G401.6 (cell line): ENCODE measurements at regions not wholly inside any gene's neighbourhood (a gene's known extent, or its start where the extent isn't known, plus 50 kb on each side); places are given as distances from the start of the nearest gene placed in this dataset.

Source experiments
- FAIRE-seq: peaks from 2 replicates; lab custom pipeline; 2012; peaks lifted over from hg19 to GRCh38; lab: Jason Lieb, UNC

GRCh38 chr2:82301506-82301905 lies 1997.0 kb upstream of the LRRTM1 start:
- no peak for FAIRE-seq

DNA sequence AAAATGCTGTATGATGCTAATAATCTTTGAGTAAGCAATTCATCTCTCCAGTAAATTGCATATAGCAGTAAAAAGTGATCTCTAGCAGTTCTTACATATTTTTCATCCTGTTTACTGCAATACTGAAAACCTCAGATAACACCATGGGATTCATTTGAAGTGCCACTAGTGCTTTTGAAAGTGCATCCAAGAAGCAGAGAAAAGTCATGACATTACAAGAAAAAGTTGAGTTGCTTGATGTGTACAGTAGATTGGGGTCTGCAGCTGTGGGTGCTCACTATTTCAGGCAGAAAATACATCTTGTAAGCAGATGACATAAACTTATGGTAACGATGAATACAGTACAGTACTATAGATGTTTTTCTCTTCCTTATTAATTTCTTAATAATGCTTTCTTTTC lies 1984.9 kb upstream of the LRRTM1 start:
- no peak for FAIRE-seq

- FAIRE-seq, result no peak
These were observed 1978.5 kb upstream of the LRRTM1 start for GRCh38 chr2:82283075-82283474.

DNA sequence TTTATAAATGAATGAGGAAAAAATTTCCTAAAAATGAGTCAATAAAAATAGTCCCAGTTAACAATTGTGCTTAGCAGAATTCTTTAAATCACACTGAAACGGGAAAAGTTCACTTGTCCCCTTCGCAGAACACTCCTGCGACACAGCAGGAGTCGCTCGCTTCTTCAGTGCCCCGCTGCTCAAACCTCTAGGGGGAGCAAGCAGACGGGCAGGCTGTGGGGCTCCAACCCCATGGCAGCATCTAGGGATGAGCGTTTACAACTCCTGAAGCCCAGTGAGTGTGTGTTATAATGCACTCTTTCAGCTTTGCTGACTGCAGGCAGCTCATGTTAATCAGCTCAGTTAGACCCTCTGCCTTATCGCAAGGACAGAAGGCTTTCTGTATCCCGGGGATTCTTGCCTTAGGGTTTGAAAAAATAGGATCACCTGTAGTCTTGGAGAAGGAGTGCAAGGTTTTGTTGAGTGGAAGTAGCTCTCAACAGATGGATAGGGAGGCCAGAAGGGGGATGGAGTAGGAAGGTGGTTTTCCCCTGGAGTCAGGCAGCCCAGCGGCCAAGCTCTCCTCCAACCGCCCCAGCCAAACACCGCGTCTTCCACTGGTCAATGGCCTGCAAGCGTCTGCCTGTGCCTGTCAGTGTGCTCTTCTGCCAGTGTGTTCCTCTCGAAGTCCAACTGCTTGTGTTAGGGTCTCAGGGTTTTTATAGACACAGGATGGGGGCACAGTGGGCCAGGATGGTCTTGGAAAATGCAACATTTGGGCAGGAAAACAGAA lies 1977.7 kb upstream of the LRRTM1 start:
- FAIRE-seq, result no peak

- no peak for FAIRE-seq
These were observed 1974.8 kb upstream of the LRRTM1 start for GRCh38 chr2:82279367-82279766.

GRCh38 chr2:82278416-82278815 lies 1973.9 kb upstream of the LRRTM1 start:
- FAIRE-seq, result no peak

DNA sequence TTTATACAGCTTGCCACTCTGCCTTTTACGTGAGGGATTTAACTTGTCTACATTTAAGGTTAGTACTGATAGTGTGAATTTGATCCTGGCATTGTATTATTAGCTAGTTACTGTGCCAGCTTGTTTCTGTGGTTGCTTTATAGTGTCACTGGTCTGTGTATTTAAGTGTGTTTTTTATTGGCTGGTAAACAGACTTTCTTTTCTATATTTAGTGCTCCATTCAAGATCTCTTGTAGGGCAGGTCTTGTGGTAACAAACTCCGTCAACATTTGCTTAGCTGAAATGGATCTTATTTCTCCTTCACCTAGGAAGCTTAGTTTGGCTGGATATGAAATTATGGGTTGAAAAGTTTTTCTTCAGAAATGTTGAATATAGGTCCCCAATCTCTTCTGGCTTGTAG lies 1971.0 kb upstream of the LRRTM1 start:
- FAIRE-seq, result no peak

DNA sequence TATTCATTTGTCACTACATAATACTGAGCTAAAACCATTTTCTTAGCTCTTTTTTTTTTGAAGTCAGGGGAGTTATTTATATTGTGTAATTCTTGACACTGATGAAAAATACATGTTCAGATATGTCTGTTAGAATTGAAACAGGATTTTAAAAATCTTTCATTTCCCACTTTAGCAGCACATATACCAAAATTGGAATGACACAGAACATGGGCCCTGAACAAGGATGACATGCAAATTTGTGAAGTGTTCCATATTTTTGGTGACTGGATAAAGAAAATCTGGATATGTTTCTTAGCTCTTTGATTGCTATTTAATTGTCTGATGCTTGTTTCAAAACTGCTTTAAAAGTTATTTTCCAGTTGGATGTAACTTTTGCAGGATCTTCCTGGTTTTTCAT lies 1963.9 kb upstream of the LRRTM1 start:
- no peak for FAIRE-seq

DNA sequence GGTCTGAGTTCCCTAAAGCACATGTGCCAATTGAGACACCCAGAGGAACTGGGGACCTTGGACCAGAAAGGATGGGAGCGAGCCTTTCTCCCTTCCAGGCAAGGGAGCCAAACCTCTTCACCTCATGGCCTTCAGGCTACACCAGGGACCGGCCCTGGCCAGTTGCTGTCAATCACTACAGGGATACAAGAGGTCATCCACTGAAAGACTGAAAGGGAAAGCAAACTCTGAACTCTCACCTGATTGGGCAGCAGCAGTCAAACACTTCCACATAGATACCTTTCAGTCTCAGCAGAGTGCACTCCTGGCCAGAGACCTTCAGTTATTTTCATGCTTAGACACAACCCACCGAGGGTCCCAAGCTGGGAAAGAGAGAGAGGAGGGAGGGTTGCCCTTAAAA lies 1956.0 kb upstream of the LRRTM1 start:
- FAIRE-seq, result no peak

DNA sequence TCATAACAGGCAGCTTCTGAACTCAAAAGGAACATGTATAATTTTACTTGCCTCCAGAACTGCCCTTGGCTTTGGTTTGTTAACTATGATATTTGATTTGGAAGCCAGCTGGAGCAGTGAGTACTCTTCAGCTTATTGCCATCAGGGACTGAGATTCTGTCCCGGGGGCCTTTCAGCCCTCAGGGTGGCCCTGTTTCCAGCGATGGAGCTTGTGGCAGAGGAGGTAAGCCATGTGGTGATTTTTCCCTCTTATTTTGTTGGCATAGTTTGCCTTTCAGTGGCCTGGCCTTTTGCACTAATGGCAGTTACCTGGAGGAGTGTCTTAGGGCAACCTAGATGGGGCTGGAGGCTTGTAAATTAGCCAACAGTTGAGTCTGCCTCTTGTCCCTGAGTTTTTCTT lies 1955.0 kb upstream of the LRRTM1 start:
- FAIRE-seq, result no peak

- no peak for FAIRE-seq
These were observed 1953.4 kb upstream of the LRRTM1 start for GRCh38 chr2:82257796-82258555.

DNA sequence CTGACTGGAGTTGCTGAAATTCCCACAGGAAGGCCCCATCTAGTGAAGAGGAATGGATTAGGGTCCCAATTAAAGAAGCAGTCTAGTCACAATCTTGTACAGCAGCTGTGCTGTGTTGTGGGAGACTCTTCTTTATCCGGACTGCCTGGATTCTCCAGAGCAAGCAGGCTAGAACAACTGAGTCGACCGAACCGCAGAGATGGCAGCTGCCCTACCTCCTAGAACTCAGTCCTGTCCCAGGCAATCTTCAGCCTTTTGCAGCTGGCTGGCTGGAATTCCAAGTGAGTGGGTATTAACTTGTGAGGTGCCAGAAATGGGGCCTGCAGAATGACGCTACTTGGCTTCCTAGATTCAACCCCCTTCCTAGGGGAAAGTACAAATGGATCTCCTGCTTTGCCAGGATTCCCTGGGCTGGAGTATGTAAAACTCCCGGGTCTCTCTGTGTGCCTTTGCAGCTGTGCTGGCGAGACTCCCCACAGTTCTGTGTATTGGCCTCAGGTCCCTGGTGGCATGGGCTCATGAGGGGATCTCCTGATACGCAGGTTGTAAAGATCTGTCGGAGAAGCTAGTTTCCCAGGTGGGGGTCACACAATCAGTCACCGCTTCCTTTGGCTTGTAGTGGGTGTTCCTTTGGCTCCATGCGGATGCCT lies 1952.6 kb upstream of the LRRTM1 start:
- no peak for FAIRE-seq

DNA sequence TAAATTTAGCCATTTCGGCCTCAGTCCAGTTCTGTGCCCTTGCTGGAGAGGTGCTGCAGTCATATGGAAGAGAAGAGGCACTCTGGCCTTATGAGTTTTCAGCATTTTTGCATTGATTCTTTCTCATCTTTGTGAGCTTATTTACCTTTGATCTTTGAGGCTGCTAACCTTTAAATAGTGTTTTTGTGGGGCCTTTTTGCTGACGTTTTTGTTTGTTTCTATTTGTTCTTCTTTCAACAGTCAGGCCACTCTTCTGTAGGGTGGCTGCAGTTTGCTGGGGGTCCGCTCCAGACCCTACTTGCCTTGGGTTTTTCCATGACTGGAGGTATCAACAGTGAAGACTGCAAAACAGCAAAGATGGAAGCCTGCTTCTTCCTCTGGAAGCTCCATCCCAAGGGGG lies 1951.7 kb upstream of the LRRTM1 start:
- no peak for FAIRE-seq

DNA sequence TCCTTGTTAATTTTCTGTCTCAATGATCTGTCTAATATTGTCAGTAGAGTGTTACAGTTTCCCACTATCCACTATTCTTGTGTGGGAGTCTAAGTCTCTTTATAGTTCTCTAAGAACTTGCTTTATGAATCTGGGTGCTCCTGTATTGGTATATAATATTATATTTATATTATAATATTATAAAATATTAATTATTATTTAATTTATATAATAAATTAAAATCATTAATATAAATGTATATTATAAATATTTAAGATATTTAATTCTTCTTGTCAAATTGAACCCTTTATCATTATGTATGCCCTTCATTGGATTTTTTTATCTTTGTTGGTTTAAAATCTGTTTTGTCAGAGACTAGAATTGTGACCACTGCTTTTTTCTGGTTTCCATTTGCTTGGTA lies 1950.2 kb upstream of the LRRTM1 start:
- peak; percentile 61 for FAIRE-seq

- FAIRE-seq, result no peak
These were observed 1941.7 kb upstream of the LRRTM1 start for GRCh38 chr2:82246220-82246775.

DNA sequence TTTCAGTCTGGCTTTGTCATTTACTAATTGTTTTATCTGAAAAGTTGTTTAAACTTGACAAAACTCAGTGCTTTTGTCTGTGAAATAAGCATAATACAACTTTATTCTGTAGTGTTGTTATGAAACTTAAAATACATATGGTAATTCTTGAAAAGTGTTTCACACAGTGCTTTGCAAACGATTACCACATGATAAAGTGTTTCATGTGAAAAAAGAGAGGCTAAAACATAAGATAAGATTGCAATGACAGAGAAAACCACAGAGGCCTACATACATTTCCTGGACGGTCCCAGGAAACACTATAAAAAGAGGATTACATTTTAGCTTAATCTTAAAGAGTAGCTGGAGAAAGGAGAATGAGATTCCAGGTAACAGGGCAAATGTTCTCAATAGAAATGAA lies 1934.6 kb upstream of the LRRTM1 start:
- no peak for FAIRE-seq

DNA sequence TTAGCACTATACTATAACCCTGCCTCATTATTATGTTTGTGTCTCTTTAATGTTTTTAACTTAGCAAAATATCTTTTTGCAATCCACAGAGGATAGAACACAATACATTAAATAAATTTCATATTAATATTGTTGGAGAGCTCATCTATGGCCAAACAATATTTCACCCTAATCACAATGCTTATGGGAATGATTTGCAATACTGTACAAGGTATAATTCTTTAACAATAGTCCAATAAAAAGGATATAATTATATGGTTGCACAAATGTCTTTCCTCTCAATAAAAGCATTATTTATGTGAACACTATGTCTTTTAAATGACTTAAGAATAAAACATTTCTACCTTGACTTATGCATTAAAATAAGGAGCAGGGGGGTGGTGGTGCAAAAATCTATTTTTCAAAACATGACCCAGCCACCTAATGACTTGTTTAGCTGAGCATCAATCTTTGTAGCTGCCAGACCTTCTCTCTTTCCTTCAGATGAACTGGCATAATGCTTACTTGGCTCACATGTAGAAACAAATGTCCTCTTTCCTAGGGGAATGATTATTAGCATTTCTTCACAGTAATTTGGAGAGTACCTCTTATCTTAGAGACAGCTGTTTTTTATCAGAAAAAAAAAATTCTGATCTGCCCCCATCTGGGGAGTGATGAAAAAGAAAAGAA lies 1933.6 kb upstream of the LRRTM1 start:
- no peak for FAIRE-seq

- FAIRE-seq, result no peak
These were observed 1929.8 kb upstream of the LRRTM1 start for GRCh38 chr2:82234283-82234874.

DNA sequence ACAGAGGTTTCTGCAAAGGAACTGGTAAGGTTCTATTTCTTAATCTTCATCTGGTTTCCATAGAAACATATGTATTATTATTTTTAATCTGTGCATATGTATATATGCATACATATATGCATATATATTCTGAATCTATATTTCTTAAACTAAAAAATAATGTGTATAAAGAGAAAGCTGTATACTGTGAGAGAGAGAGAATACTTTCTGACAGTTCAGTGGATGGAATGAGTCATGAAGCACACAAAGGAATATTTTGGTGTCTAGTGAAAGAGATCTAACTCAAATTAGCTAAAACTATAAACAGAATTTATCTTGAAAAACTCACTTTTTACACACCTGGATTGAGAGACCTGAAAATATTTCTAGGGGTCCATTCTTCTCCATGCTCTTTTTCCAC lies 1929.3 kb upstream of the LRRTM1 start:
- FAIRE-seq, result no peak

DNA sequence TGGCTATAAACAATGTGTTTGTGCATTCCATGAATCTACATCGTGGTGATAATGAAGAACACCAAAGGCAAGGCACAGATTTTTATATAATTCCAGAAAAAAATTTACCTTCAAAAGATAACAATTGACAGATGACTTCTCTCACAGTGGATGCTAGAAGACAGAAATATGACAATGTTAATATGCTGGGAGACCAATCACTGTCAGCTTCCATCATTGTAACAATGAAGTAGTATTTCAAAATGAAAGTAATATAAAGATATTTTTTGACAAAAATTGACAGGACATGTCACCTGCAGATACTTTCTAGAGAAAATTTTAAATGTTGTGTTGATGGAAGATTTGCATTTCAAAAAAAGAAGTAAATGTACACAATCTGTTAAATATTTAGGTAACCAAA lies 1925.9 kb upstream of the LRRTM1 start:
- no peak for FAIRE-seq

- no peak for FAIRE-seq
These were observed 1921.9 kb upstream of the LRRTM1 start for GRCh38 chr2:82226441-82226840.

DNA sequence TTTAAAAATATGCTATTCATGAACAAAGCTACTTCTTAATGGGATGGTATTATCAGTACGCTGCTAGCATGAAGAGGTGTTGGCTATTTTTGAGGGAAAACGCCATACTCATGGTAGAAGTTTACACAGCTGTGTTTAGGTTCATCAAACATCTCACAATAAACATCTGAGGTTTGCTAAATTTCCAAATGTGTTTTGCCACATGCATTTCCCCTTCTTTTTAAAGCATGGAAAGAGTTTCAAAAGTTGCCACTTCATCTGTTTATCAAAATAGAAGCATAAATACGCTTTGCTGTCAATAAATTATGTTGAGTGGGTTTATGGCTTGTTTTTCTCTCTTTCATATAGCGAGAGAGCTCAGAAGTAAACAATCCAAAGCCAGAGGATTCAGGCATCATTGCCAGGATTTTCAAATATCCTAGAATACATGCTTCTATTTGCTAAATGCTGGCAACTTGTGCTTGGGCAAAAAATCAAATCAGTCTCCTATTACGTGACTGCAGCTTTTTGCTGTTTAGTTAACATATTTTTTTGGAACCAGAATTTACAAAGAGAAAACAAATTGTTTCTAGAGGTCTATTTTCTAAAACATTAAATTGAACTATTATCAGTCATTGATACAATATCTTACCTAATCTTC lies 1919.9 kb upstream of the LRRTM1 start:
- no peak for FAIRE-seq
